NCI-H2171 (cell line): ENCODE measurements at regions not wholly inside any gene's neighbourhood (a gene's known extent, or its start where the extent isn't known, plus 50 kb on each side); places are given as distances from the start of the nearest gene placed in this dataset.

Experiments
- DNase-seq: peaks from one replicate; lab custom pipeline; 2025; lab: John Stamatoyannopoulos, UW

DNA sequence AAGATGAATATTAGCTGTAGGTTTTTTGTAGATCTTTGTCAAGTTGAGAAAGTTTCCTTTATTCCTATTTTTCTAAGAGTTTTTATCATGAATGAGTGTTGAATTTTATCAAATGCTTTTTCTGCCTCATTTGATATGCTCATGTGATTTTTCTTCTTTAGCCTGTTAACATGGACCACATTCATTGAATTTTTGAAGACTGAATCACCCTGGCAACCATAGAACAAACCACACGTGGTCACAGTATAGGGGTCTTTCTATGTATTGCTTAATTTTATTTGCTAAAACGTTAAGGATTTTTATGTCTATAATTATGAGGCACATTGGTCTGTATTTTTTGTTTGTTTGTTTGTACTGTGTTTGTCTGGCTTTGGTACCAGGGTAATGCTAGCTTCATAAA lies 201.7 kb upstream of the CWC22 start:
- no peak for DNase-seq

GRCh38 chr2:180205621-180206235 lies 198.6 kb upstream of the CWC22 start:
- no peak for DNase-seq

DNA sequence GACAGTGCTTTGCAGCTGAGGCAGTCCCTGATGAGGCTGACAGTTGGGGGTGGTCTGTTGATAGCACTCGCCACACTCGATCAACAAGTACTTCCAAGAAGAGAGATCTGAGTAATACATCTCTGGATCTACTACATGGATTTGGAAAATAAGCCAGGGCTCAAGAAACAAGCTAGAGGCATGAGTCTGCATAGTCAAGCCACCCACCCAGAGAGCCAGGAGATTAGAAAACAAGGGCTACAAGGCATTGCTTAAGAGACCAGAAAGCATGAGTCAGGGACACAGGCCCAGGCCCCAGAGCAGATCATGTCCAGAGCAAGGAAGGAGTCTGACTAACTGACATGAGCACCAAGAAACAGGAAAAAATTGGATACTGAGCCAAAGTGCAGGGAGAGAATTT lies 196.9 kb upstream of the CWC22 start:
- DNase-seq: no peak

DNA sequence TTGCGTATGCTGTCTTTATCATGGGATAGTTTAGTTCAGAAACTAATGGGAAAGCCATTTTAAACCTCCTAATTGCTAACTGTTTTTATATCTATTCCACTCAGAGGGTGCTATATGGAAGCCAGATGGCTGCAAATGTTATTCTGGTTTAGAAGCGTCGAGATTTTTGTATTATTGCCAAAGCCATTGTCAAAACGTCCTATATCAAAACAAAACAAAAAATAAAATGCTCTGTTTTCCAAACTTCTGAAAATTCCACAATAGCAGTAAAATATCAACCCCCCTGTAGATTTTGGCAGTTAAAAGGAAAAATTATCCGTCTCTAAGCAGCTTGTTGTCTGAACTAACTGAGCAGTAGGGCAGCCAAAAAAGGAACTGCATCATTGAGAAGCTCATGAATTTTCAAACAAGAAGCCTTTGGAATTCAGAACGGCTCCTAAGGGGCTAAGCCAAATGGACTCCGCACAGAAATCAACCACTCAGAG lies 195.4 kb upstream of the CWC22 start:
- peak; percentile 10 for DNase-seq

DNA sequence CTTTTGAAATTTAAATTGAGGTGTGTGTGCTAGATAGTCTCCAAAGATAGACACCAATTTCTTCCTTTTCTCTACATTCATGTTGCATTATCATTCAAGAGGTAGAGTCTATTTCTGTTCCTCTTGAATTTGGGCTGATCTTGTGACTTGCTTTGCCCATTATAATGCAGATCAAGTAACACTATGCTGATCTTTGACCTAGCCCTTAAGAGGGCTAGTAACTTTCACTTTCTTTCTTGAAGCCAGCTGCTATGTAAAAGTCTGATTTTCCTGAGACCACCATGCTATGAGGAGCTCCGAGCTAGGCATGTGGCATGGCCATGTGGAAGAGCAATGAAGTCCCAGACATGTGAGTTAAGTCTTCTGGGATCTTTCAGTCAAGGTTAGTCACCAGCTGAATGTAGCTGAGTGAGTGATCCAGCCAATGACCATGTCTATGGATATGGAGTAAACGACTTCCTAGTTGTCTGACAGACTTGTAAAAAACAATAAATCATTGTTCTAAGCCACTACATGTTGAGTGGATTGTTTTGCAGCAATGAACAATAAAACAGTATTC lies 189.4 kb upstream of the CWC22 start:
- DNase-seq: no peak

DNA sequence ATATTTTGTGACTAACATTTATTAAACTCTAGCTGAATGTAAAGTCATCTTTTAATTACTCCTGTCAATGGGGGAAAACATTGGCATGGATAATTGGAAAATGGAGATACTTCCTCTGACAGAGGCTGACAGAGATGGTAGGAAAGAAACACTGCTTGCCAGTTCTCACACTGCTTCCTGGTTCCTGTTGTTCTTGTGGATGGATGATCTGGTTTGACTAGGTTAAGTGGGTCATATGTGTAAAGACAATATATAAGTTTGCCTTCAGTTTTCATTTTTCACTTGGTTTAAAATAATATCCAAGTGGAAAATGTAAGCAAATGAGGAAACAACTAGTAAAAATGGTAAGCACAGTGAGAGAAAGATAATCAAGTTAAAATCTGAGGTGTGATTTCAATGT lies 188.8 kb upstream of the CWC22 start:
- no peak for DNase-seq

- DNase-seq: no peak
These were observed 184.5 kb upstream of the CWC22 start for GRCh38 chr2:180191432-180192124.

GRCh38 chr2:180190851-180191250 lies 183.8 kb upstream of the CWC22 start:
- no peak for DNase-seq

DNA sequence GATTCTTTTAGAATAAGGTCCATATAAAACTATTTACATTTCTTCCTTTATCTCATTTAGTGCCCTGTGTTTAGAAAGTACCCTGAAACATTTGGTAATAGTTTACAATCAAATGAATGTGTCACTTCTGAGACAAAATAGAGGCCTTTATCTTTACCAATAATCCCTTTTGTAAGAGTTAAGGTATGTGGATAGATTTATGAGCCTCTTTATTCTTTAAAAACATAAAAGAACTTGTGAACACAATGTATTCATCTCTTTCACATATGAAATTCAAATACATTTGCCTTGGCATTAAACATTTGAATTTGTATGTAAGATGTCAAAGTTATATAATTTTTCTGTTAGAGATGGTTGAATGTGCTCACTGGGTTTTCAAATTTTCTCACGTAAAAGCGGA lies 180.5 kb upstream of the CWC22 start:
- no peak for DNase-seq

DNA sequence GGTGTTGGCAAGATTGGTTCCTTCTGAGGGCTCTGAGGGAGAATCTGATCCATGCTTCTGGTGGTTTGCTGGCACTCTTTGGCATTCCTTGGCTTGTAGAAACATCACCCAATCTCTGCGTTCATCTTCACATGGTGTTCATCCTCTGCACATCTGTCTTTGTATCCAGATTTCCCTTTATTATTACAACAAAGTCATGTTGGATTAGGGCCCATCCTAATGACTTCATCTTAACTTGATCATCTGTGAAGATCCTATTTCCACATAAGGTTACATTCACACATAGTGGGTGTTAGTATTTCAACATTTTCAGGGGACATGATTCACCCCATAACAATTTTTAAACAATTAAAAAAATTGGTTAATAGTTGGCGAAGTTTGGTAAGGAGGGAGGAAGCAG lies 177.4 kb upstream of the CWC22 start:
- no peak for DNase-seq

DNA sequence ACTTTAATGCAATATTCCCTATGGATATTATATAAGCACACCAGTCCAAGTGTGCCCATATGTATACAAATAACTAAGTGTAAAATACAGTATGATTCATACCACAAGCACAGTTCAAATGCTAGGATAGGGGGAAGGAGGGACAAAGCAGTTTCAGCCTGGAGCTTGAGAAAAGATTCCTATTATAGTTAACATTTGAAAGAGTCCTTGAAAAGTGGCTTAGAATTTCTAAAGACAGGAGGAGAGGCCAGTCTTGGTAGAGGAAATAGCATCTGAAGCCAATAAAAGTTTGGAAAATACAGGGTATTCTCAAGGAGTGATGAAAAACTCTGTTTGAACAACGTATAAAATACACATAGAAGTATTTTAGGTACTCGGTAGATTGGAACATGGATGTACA lies 173.4 kb upstream of the CWC22 start:
- no peak for DNase-seq

DNA sequence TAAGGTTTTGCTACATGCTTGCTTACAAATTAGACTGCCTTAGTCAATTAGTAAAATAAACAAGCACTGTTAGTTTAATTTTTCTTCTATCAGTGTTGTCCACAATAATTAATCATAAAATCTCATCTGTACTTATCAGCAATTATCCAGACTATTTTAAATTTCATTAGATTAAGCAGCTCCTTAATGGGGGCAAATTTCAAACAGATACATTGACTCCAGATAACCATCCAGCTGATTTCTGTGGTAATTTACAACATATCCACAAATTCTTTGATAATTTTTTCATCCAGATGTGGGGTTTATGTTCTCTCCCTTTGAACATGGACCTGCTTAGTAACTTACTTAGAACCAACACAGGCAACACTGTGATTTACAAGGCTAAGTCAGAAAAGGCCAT lies 170.4 kb upstream of the CWC22 start:
- no peak for DNase-seq

- DNase-seq: no peak
These were observed 168.6 kb upstream of the CWC22 start for GRCh38 chr2:180175736-180176135.

DNA sequence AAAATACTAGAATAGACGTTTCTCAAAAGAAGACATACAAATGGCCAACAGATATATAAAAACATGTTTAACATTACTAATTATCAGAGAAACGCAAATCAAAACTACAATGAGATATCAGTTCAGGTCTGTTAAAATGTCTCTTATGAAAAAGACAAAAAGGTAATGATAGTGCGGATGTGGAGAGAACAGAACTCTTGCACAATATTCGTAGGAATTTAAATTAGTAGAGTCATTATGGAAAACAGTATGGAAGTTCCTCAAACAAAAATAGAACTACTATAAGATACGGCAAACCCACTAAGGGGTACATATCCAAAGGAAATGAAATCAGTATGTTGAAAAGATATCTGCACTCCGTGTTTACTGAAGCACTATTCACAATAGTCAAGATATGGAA lies 167.5 kb upstream of the CWC22 start:
- no peak for DNase-seq

- no peak for DNase-seq
These were observed 162.4 kb upstream of the CWC22 start for GRCh38 chr2:180169474-180169873.

GRCh38 chr2:180161415-180161814 lies 154.3 kb upstream of the CWC22 start:
- DNase-seq: no peak

DNA sequence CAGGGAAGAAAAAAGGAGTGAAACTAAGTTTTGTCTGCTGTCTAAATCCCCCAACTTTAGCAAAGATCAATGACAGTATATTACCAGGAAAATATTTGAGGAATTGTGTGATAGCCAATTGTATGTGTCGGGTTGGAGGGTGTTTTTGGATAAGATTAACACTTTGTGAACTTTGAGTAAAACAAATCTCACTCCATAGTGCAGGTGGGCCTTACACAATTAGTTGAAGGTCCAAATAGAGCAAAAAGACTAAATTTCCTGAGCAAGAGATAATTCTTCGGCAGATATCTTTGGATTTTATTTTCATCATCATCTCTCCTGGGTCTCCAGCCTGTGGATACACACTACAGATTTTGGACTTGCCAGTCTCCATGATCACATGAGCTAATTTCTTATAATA lies 152.8 kb upstream of the CWC22 start:
- no peak for DNase-seq

DNA sequence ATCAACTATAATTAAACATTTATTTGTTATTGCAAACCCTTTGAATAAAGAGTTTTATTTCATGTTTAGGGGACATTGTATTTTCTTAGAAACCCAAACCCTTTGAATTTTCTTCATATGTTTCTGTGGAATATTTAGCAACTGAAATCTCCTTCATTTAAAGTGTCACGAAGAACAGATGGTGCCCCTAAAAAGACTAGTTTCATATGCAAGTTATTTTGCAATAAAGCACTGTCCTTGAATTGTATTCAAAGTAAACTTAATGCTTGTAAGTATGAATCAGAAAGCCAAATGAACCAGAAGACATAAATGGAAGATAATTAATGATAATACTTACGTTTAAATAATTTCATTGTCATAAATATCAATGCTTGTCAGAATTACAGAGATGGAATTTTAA lies 151.9 kb upstream of the CWC22 start:
- DNase-seq: no peak

- no peak for DNase-seq
These were observed 149.6 kb upstream of the CWC22 start for GRCh38 chr2:180156651-180157050.

DNA sequence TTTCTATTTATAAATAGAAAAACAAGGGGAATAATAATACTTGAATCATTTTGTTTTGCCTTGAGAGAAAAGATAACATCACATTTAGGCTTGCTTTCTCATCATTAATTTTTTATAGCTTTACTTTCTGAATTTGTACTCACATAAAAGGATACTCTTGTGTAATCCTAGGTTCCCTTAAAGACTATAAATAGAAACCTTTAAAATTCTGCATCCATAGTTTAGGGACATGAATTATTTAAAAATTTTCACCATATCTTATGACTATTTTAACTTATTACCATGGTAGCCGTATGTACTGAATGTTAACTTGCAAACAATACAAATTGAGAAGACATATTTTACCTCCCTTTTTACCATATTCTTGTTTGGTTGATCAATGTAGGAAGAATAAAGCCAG lies 143.5 kb upstream of the CWC22 start:
- no peak for DNase-seq

GRCh38 chr2:180146541-180146940 lies 139.4 kb upstream of the CWC22 start:
- no peak for DNase-seq

DNA sequence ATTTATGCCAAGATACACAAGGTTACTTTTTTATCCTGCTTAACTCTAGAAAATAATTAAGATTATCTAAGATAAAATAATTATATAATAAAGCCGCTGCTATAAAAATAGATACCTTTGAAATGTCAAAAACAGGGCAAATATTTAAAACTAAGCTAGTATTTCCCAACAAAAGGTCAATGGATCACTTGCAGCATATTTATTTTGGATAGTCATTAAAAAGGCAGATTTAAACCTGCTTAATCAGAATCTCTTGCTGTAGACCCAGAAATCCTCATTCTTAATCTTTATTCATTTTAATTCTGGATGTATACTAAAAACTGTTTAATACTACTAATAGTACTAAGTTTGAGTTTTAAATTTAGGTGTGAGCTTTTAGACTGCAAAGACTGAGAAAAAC lies 139.0 kb upstream of the CWC22 start:
- DNase-seq: no peak

- no peak for DNase-seq
These were observed 138.1 kb upstream of the CWC22 start for GRCh38 chr2:180145163-180145562.

- no peak for DNase-seq
These were observed 137.3 kb upstream of the CWC22 start for GRCh38 chr2:180144338-180144813.
